SK-N-SH (cell line): ENCODE measurements at regions not wholly inside any gene's neighbourhood (a gene's known extent, or its start where the extent isn't known, plus 50 kb on each side); places are given as distances from the start of the nearest gene placed in this dataset.

Source experiments
- CTCF ChIA-PET: fragments of 300-600, 350-600 bp; formaldehyde crosslinking; extraction: SDS; loops from one replicate; lab custom pipeline; 2021; lab: Yijun Ruan, JAX
- POLR2A ChIA-PET: fragments of 350-600 bp; sonication (Branson Sonifier 250); formaldehyde crosslinking; extraction: SDS; loops from one replicate; lab custom pipeline; 2020; ENCODE audit warnings: antibody characterized with exemption, inconsistent platforms; lab: Yijun Ruan, JAX
- DNase-seq: peaks from one replicate; pipeline ENCODE4 v3.0.0; 2012
- H2AFZ ChIP-seq: fragments of 200-600 bp; sonication (generic); 2 replicates; pipeline ENCODE4 v1.8.1; 2016; ENCODE audit warnings: antibody characterized with exemption, mild to moderate bottlenecking, low read depth
- H3F3A ChIP-seq: fragments of 200-600 bp; sonication (generic); replicated peaks from 2 replicates; pipeline ENCODE3; 2016; ENCODE audit warnings: antibody characterized with exemption, mild to moderate bottlenecking; ENCODE audit not compliant: insufficient read depth
- H3K27ac ChIP-seq, 2 experiments: fragments of 200-500 bp in 1 of 2; fragments of 200-600 bp in 1 of 2; sonication (Bioruptor generic) in 1 of 2; sonication (generic), shearing (Covaris generic) in 1 of 2; 2 replicates each; pipeline versions ENCODE4 v1.5.1 to v1.6.1; 2014 to 2016; ENCODE audit warnings: low read depth in 2 of 2, inconsistent platforms in 1 of 2, low read length in 1 of 2, mild to moderate bottlenecking in 1 of 2, mixed read lengths in 1 of 2
- H3K27me3 ChIP-seq: fragments of 200-600 bp; sonication (generic), shearing (Covaris generic); 2 replicates; pipeline ENCODE4 v1.6.1; 2016; ENCODE audit warnings: mixed run types; ENCODE audit not compliant: insufficient read depth
- H3K36me3 ChIP-seq, 2 experiments: fragments of 200-500 bp in 1 of 2; fragments of 200-600 bp in 1 of 2; sonication (Bioruptor generic) in 1 of 2; sonication (generic) in 1 of 2; replicated peaks in 1 of 2; 2 replicates each; pipeline versions ENCODE3 to v1.5.1; 2014 to 2016; ENCODE audit warnings: low read length in 1 of 2, mild to moderate bottlenecking in 1 of 2; ENCODE audit not compliant: insufficient read depth in 2 of 2, control insufficient read depth in 1 of 2
- H3K4me1 ChIP-seq, 2 experiments: fragments of 200-500 bp in 1 of 2; fragments of 200-600 bp in 1 of 2; sonication (Bioruptor generic) in 1 of 2; sonication (generic), shearing (Covaris generic) in 1 of 2; 2 replicates each; pipeline versions ENCODE4 v1.5.1 to v1.6.1; 2014 to 2016; ENCODE audit warnings: low read depth in 1 of 2, low read length in 1 of 2, mixed run types in 1 of 2; ENCODE audit not compliant: insufficient read depth in 2 of 2, control insufficient read depth in 1 of 2
- H3K4me2 ChIP-seq: fragments of 200-600 bp; sonication (generic), shearing (Covaris generic); 2 replicates; pipeline ENCODE4 v1.6.1; 2017; ENCODE audit warnings: mixed run types
- H3K4me3 ChIP-seq, 2 experiments: fragments of 200-500 bp in 1 of 2; fragments of 200-600 bp in 1 of 2; sonication (Bioruptor generic) in 1 of 2; sonication (generic), shearing (Covaris generic) in 1 of 2; 2 replicates each; pipeline versions ENCODE4 v1.5.1 to v1.8.1; 2014 to 2016; ENCODE audit warnings: low read depth in 2 of 2, inconsistent platforms in 1 of 2, low read length in 1 of 2, mild to moderate bottlenecking in 1 of 2, mixed read lengths in 1 of 2, moderate library complexity in 1 of 2
- H3K79me2 ChIP-seq: fragments of 200-600 bp; sonication (generic); 2 replicates; pipeline ENCODE4 v1.8.1; 2017; ENCODE audit warnings: mild to moderate bottlenecking; ENCODE audit not compliant: insufficient read depth
- H3K9ac ChIP-seq: fragments of 200-600 bp; sonication (generic); 2 replicates; pipeline ENCODE4 v1.6.1; 2017; ENCODE audit warnings: mixed run types
- H3K9me2 ChIP-seq: fragments of 200-600 bp; sonication (generic); 2 replicates; pipeline ENCODE4 v1.6.1; 2017; ENCODE audit warnings: mixed run types
- H3K9me3 ChIP-seq: fragments of 200-600 bp; sonication (generic); 2 replicates; pipeline ENCODE4 v1.6.1; 2017; ENCODE audit warnings: mixed run types, mild to moderate bottlenecking, moderate library complexity
- H4K20me1 ChIP-seq: fragments of 200-600 bp; sonication (generic); 2 replicates; pipeline ENCODE4 v1.6.1; 2017; ENCODE audit warnings: mild to moderate bottlenecking, mixed run types; ENCODE audit not compliant: insufficient read depth
- CHD2 ChIP-seq: fragments of 150-350 bp; IDR thresholded peaks from 2 replicates; pipeline ENCODE4 v1.6.1; 2018; ENCODE audit warnings: low read length; ENCODE audit not compliant: partially characterized antibody
- ELF1 ChIP-seq: IDR thresholded peaks from 2 replicates; pipeline ENCODE4 v1.4.0; 2012
- FOXJ3 ChIP-seq: sonication (generic); formaldehyde crosslinking; IDR thresholded peaks from 2 replicates; pipeline ENCODE4 v1.5.1; 2020; ENCODE audit warnings: mild to moderate bottlenecking, missing genetic modification reagents
- FOXM1 ChIP-seq: IDR thresholded peaks from 2 replicates; pipeline ENCODE4 v1.4.0; 2012; ENCODE audit warnings: low read depth, mild to moderate bottlenecking
- GATA2 ChIP-seq: sonication (generic); formaldehyde crosslinking; IDR thresholded peaks from 2 replicates; pipeline ENCODE4 v1.5.0; 2020; ENCODE audit warnings: mild to moderate bottlenecking, missing genetic modification reagents
- JUND ChIP-seq: IDR thresholded peaks from 2 replicates; pipeline ENCODE4 v1.4.0; 2012
- MEF2A ChIP-seq: IDR thresholded peaks from 2 replicates; pipeline ENCODE4 v1.4.0; 2012; ENCODE audit warnings: low read depth, borderline replicate concordance
- NRF1 ChIP-seq: IDR thresholded peaks from 2 replicates; pipeline ENCODE4 v1.6.1; 2012; ENCODE audit warnings: low read depth, mild to moderate bottlenecking, low read length
- POLR2AphosphoS5 ChIP-seq: IDR thresholded peaks from 2 replicates; pipeline ENCODE4 v1.6.1; 2012; ENCODE audit warnings: low read depth, low read length
- RCOR1 ChIP-seq: fragments of 150-350 bp; IDR thresholded peaks from 2 replicates; pipeline ENCODE4 v1.6.1; 2017; ENCODE audit warnings: antibody characterized with exemption, low read length
- RXRA ChIP-seq: IDR thresholded peaks from 2 replicates; pipeline ENCODE4 v1.4.0; 2012; ENCODE audit warnings: low read depth, mild to moderate bottlenecking, borderline replicate concordance
- SIN3A ChIP-seq: IDR thresholded peaks from 2 replicates; pipeline ENCODE4 v1.6.1; 2012; ENCODE audit warnings: low read depth, mild to moderate bottlenecking, low read length, moderate library complexity, borderline replicate concordance
- SMC3 ChIP-seq: IDR thresholded peaks from 2 replicates; pipeline ENCODE4 v1.6.1; 2012; ENCODE audit warnings: low read depth, low read length, improper control_type of control experiment
- TCF12 ChIP-seq: IDR thresholded peaks from 2 replicates; pipeline ENCODE4 v1.4.0; 2012
- TEAD4 ChIP-seq: IDR thresholded peaks from 2 replicates; pipeline ENCODE4 v1.4.0; 2012; ENCODE audit warnings: mild to moderate bottlenecking, borderline replicate concordance; ENCODE audit not compliant: insufficient read depth
- USF2 ChIP-seq: fragments of 150-350 bp; IDR thresholded peaks from 2 replicates; pipeline ENCODE4 v1.6.1; 2017; ENCODE audit warnings: antibody characterized with exemption, low read length, low read depth, borderline replicate concordance
- YY1 ChIP-seq: IDR thresholded peaks from 2 replicates; pipeline ENCODE4 v1.4.0; 2012; ENCODE audit warnings: low read depth, mild to moderate bottlenecking
- ZBTB33 ChIP-seq: IDR thresholded peaks from 2 replicates; pipeline ENCODE4 v1.4.0; 2012; ENCODE audit warnings: low read depth, borderline replicate concordance
- WGBS: methylation state at CpG from one replicate; pipeline ENCODE4 v1.1.6; 2017; ENCODE audit warnings: low lambda C conversion rate; 5-methylcytosine and 5-hydroxymethylcytosine counted together
- TF ChIP-seq, protein P1 (sequence below): IDR thresholded peaks from 2 replicates; pipeline ENCODE4 v1.4.0; 2012; ENCODE audit warnings: low read depth
- TF ChIP-seq, protein P2 (sequence below): IDR thresholded peaks from 2 replicates; pipeline ENCODE4 v1.6.1; 2012; ENCODE audit warnings: mild to moderate bottlenecking, low read depth, low read length, moderate library complexity
- TF ChIP-seq, protein P3 (sequence below): fragments of 200-600 bp; sonication (generic); IDR thresholded peaks from 2 replicates; pipeline ENCODE4 v1.6.1; 2017; ENCODE audit warnings: antibody characterized with exemption, mild to moderate bottlenecking, moderate library complexity

DNA sequence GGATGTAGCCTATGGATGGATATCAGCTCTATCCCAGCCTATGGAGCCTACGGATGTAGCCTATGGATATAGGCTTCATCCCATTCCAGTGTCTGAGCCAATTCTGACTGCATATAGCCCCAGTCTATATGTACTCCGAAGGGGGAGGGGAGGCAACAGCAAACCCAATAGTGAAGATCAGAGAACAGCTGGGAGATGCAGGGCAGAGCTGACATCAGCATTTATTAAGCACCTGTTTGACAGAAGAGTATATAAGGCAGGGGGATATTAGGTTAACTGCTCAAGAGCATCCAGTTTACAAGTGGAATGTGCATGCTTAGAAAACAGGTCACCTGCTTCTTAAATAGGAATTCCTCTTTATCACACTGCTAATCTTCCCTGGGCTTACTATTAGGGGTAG, 85.2 kb downstream of the TNFAIP3 start:
- H3K9ac ChIP-seq, result no peak overlapping the region
- H3K4me2 ChIP-seq, result no peak overlapping the region
- ChIA-PET CTCF (interaction anchor here (1.8 kb wide), 1 partner anchor 9 kb away, joined by 4 read pairs; no protein-coding TSS in a partner anchor), POLR2A (no interaction called here)
- H3K27ac ChIP-seq, result no peak overlapping the region
- no peak for DNase-seq
- no peaks in the 10 kb centered on the region; the same call in 1 of the 2 replicates for H3K27me3 ChIP-seq
- H4K20me1 ChIP-seq, result no peaks in the 10 kb centered on the region
- no peaks in the 10 kb centered on the region for H3K79me2 ChIP-seq
- H3K4me3 ChIP-seq, result no peak overlapping the region
- WGBS, result 7% methylated on average over 2 of the region's 2 CpGs
- no peak for TF ChIP-seq TCF12
- no peak for TF ChIP-seq FOXM1
- TF ChIP-seq, protein P1, sequence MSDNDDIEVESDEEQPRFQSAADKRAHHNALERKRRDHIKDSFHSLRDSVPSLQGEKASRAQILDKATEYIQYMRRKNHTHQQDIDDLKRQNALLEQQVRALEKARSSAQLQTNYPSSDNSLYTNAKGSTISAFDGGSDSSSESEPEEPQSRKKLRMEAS, result no peak
- TF ChIP-seq POLR2AphosphoS5, result no peak
- TF ChIP-seq GATA2 (CRISPR knock-in tag), result no peak
- no peak for TF ChIP-seq CHD2
- no peaks in the 10 kb centered on the region for H3K4me1 ChIP-seq
- no peaks in the 10 kb centered on the region for H3K9me2 ChIP-seq
- no peaks in the 10 kb centered on the region for H3F3A ChIP-seq
- no peaks in the 10 kb centered on the region for H3K9me3 ChIP-seq
- no peak overlapping the region for H2AFZ ChIP-seq
- H3K36me3 ChIP-seq, result no peaks in the 10 kb centered on the region

DNA sequence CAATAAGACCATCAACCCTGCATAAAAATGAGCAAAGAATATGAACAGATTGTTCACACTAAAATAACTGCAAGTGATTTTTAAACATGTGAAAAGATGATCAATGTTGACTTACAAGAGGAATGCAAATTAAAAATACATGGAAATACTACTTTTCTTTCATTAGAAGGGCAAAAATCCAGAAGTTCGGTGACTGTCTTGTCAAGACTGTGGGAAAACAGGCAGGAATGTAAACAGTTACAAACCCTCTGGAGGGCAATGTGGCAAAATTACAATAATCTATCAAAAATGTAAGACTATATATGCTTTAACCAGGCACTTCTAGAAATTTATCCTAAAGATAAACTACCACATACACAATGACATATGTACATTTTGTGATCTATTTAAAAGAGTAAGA, 86.7 kb downstream of the TNFAIP3 start:
- no peaks in the 10 kb centered on the region; the same call in 1 of the 2 replicates for H3K27me3 ChIP-seq
- no peaks in the 10 kb centered on the region for H3K79me2 ChIP-seq
- no peak overlapping the region for H3K27ac ChIP-seq
- H2AFZ ChIP-seq, result no peak overlapping the region
- no peaks in the 10 kb centered on the region for H4K20me1 ChIP-seq
- no peak for DNase-seq
- no peaks in the 10 kb centered on the region for H3K9me2 ChIP-seq
- no peak overlapping the region for H3K4me3 ChIP-seq
- H3K36me3 ChIP-seq, result no peaks in the 10 kb centered on the region
- H3K4me1 ChIP-seq, result no peaks in the 10 kb centered on the region
- H3K4me2 ChIP-seq, result no peak overlapping the region
- POLR2A ChIA-PET, result no interaction called here
- no peaks in the 10 kb centered on the region for H3K9me3 ChIP-seq
- CTCF ChIA-PET, result no interaction called here
- 0% methylated on average over 1 of the region's 1 CpG for WGBS
- H3K9ac ChIP-seq, result no peak overlapping the region
- no peaks in the 10 kb centered on the region for H3F3A ChIP-seq
- TF ChIP-seq GATA2 (CRISPR knock-in tag) (no peak), ZBTB33 (no peak), TEAD4 (no peak), ELF1 (no peak), RXRA (no peak), JUND (no peak), MEF2A (no peak), POLR2AphosphoS5 (no peak), YY1 (no peak), RCOR1 (no peak), SIN3A (no peak), USF2 (no peak), FOXJ3 (CRISPR knock-in tag) (no peak), SMC3 (no peak), NRF1 (no peak)
- TF ChIP-seq, protein P2, sequence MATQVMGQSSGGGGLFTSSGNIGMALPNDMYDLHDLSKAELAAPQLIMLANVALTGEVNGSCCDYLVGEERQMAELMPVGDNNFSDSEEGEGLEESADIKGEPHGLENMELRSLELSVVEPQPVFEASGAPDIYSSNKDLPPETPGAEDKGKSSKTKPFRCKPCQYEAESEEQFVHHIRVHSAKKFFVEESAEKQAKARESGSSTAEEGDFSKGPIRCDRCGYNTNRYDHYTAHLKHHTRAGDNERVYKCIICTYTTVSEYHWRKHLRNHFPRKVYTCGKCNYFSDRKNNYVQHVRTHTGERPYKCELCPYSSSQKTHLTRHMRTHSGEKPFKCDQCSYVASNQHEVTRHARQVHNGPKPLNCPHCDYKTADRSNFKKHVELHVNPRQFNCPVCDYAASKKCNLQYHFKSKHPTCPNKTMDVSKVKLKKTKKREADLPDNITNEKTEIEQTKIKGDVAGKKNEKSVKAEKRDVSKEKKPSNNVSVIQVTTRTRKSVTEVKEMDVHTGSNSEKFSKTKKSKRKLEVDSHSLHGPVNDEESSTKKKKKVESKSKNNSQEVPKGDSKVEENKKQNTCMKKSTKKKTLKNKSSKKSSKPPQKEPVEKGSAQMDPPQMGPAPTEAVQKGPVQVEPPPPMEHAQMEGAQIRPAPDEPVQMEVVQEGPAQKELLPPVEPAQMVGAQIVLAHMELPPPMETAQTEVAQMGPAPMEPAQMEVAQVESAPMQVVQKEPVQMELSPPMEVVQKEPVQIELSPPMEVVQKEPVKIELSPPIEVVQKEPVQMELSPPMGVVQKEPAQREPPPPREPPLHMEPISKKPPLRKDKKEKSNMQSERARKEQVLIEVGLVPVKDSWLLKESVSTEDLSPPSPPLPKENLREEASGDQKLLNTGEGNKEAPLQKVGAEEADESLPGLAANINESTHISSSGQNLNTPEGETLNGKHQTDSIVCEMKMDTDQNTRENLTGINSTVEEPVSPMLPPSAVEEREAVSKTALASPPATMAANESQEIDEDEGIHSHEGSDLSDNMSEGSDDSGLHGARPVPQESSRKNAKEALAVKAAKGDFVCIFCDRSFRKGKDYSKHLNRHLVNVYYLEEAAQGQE, result no peak
- TF ChIP-seq, protein P3, sequence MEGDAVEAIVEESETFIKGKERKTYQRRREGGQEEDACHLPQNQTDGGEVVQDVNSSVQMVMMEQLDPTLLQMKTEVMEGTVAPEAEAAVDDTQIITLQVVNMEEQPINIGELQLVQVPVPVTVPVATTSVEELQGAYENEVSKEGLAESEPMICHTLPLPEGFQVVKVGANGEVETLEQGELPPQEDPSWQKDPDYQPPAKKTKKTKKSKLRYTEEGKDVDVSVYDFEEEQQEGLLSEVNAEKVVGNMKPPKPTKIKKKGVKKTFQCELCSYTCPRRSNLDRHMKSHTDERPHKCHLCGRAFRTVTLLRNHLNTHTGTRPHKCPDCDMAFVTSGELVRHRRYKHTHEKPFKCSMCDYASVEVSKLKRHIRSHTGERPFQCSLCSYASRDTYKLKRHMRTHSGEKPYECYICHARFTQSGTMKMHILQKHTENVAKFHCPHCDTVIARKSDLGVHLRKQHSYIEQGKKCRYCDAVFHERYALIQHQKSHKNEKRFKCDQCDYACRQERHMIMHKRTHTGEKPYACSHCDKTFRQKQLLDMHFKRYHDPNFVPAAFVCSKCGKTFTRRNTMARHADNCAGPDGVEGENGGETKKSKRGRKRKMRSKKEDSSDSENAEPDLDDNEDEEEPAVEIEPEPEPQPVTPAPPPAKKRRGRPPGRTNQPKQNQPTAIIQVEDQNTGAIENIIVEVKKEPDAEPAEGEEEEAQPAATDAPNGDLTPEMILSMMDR, result no peak
- TF ChIP-seq, protein P1, result no peak
